ENCODE measurements at regions not wholly inside any gene's neighbourhood (a gene's known extent, or its start where the extent isn't known, plus 50 kb on each side); places are given as distances from the start of the nearest gene placed in this dataset.

DNA sequence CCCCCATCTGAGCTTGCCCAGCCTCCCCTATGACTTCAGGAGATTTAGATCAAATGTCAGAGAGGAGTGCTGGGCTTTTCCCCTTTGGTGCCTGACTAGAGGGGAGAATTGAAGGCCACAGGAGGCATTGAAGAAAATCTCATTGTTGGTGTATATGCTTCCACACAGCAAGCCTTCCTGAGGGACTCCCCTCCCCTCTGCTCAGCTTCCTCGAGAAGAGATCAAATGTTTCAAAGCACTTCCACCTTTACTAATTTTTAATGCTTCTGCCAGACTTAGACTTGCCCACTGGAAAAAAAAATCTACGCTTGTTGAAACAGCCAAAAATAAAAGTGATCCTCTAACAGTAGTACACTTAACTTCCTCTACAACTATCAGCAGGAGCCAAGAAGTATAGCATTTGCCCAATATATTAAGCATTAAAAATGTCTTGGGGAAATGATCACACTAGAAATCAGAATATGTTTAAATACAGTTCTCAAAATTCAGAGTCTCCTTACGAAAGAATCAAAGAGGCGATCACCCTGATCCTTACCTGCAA lies 79.3 kb downstream of the FZD1 start:
- Histone ChIP-seq H3K27ac (ENCODE audit: low read depth, low read length) (no peak overlapping the region), H3K4me3 (replicated peaks in 1 of 2; ENCODE audit: low read depth in 1 of 2, low read length in 2 of 2) (no peak overlapping the region), H3K9me2 (ENCODE audit: insufficient read depth) (no peaks in the 10 kb centered on the region), H3K36me3 (ENCODE audit: control insufficient read depth in 1 of 2, insufficient read depth in 2 of 2, low read length in 2 of 2) (no peaks in the 10 kb centered on the region), H3K27me3 (ENCODE audit: insufficient read depth, low read length) (peaks cover 50% of the 10 kb centered on the region), H3K79me2 (ENCODE audit: insufficient read depth, low read length) (no peaks in the 10 kb centered on the region), H4K20me1 (ENCODE audit: insufficient read depth) (no peaks in the 10 kb centered on the region), H3K4me2 (ENCODE audit: low read length) (no peak overlapping the region), H3K9me3 (ENCODE audit: control insufficient read depth in 1 of 2, insufficient read depth in 1 of 2, low read depth in 1 of 2, low read length in 2 of 2) (no peaks in the 10 kb centered on the region), H3K9ac (ENCODE audit: low read length) (no peak overlapping the region), H2AFZ (ENCODE audit: low read depth, low read length, poor library complexity, severe bottlenecking) (no peak overlapping the region), H3K4me1 (ENCODE audit: control insufficient read depth in 1 of 2, insufficient read depth in 2 of 2, low read length in 2 of 2) (no peaks in the 10 kb centered on the region)
- DNase-seq (ENCODE audit: low read depth, low spot score) = no peak
- RAD21 ChIA-PET (ENCODE audit: low non-redundant PET in 1 of 2, low total read pairs in 2 of 2, uncharacterized antibody in 2 of 2, unreplicated experiment in 2 of 2) = no interaction called here
- ATAC-seq = no peak
- BruUV-seq (replicated peaks) = no TSS peak
- POLR2A ChIA-PET = no interaction called here
- CTCF ChIA-PET = no interaction called here
- TF ChIP-seq EGR1 (IDR thresholded peaks at IDR 0.05; ENCODE audit: low read depth) (no peak), ZFX (IDR thresholded peaks at IDR 0.05) (no peak), RAD21 (IDR thresholded peaks at IDR 0.05; ENCODE audit: low read depth) (no peak), CBX3 (IDR thresholded peaks at IDR 0.05; ENCODE audit: low read depth) (no peak), SP1 (IDR thresholded peaks at IDR 0.05; ENCODE audit: low read depth) (no peak), ZNF274 (IDR thresholded peaks at IDR 0.05; ENCODE audit: low read depth, low read length) (no peak), EZH2phosphoT487 (IDR thresholded peaks at IDR 0.05; ENCODE audit: borderline replicate concordance) (no peak), YY1 (IDR thresholded peaks at IDR 0.05; ENCODE audit: extremely low read depth, insufficient replicate concordance, low read depth, low read length) (no peak), CEBPB (IDR thresholded peaks at IDR 0.05; ENCODE audit: low read depth) (no peak), POLR2A (IDR thresholded peaks at IDR 0.05; ENCODE audit: borderline replicate concordance, extremely low read depth, insufficient read depth, insufficient read length) (no peak), EZH2 (IDR thresholded peaks at IDR 0.05) (no peak), TCF7L2 (IDR thresholded peaks at IDR 0.05; ENCODE audit: borderline replicate concordance, extremely low read depth, insufficient read depth, insufficient read length) (no peak), JUND (IDR thresholded peaks at IDR 0.05) (no peak), POLR2AphosphoS5 (IDR thresholded peaks at IDR 0.05; ENCODE audit: low read depth, low read length) (no peak)
- TF ChIP-seq, protein P1, sequence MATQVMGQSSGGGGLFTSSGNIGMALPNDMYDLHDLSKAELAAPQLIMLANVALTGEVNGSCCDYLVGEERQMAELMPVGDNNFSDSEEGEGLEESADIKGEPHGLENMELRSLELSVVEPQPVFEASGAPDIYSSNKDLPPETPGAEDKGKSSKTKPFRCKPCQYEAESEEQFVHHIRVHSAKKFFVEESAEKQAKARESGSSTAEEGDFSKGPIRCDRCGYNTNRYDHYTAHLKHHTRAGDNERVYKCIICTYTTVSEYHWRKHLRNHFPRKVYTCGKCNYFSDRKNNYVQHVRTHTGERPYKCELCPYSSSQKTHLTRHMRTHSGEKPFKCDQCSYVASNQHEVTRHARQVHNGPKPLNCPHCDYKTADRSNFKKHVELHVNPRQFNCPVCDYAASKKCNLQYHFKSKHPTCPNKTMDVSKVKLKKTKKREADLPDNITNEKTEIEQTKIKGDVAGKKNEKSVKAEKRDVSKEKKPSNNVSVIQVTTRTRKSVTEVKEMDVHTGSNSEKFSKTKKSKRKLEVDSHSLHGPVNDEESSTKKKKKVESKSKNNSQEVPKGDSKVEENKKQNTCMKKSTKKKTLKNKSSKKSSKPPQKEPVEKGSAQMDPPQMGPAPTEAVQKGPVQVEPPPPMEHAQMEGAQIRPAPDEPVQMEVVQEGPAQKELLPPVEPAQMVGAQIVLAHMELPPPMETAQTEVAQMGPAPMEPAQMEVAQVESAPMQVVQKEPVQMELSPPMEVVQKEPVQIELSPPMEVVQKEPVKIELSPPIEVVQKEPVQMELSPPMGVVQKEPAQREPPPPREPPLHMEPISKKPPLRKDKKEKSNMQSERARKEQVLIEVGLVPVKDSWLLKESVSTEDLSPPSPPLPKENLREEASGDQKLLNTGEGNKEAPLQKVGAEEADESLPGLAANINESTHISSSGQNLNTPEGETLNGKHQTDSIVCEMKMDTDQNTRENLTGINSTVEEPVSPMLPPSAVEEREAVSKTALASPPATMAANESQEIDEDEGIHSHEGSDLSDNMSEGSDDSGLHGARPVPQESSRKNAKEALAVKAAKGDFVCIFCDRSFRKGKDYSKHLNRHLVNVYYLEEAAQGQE (IDR thresholded peaks at IDR 0.05; ENCODE audit: low read depth) = no peak
- TF ChIP-seq, protein P2, sequence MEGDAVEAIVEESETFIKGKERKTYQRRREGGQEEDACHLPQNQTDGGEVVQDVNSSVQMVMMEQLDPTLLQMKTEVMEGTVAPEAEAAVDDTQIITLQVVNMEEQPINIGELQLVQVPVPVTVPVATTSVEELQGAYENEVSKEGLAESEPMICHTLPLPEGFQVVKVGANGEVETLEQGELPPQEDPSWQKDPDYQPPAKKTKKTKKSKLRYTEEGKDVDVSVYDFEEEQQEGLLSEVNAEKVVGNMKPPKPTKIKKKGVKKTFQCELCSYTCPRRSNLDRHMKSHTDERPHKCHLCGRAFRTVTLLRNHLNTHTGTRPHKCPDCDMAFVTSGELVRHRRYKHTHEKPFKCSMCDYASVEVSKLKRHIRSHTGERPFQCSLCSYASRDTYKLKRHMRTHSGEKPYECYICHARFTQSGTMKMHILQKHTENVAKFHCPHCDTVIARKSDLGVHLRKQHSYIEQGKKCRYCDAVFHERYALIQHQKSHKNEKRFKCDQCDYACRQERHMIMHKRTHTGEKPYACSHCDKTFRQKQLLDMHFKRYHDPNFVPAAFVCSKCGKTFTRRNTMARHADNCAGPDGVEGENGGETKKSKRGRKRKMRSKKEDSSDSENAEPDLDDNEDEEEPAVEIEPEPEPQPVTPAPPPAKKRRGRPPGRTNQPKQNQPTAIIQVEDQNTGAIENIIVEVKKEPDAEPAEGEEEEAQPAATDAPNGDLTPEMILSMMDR (IDR thresholded peaks at IDR 0.05 in 2 of 3, conservative IDR thresholded peaks at IDR 0.05 in 1 of 3; ENCODE audit: borderline replicate concordance in 1 of 3, insufficient read depth in 1 of 3, low read depth in 2 of 3, low read length in 2 of 3) = no peak
- TF ChIP-seq, protein P3, sequence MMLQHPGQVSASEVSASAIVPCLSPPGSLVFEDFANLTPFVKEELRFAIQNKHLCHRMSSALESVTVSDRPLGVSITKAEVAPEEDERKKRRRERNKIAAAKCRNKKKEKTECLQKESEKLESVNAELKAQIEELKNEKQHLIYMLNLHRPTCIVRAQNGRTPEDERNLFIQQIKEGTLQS (IDR thresholded peaks at IDR 0.05) = no peak
- intact Hi-C loops (cut with micrococcal nuclease) = no loop called here
